AG04449 (cell line): ENCODE measurements at regions not wholly inside any gene's neighbourhood (a gene's known extent, or its start where the extent isn't known, plus 50 kb on each side); places are given as distances from the start of the nearest gene placed in this dataset.

Experiments
- CTCF ChIA-PET: fragments of 350-600 bp; formaldehyde crosslinking; extraction: SDS; loops from one replicate; lab custom pipeline; 2021; ENCODE audit warnings: antibody characterized with exemption; lab: Yijun Ruan, JAX
- POLR2A ChIA-PET: fragments of 400-600, 350-600 bp; formaldehyde crosslinking; extraction: SDS; loops from one replicate; lab custom pipeline; 2020; ENCODE audit warnings: antibody characterized with exemption, inconsistent platforms; lab: Yijun Ruan, JAX
- DNase-seq: peaks from one replicate; pipeline ENCODE4 v3.0.0-alpha.2; 2010; ENCODE audit warnings: low read depth, low spot score
- H3K4me3 ChIP-seq: 2 replicates; pipeline ENCODE4 v1.5.1; 2011; ENCODE audit warnings: low read depth, mild to moderate bottlenecking, control low read depth, low read length
- TF ChIP-seq, protein P1 (sequence below): IDR thresholded peaks from one replicate; pipeline ENCODE4 v1.5.1; 2011; ENCODE audit warnings: mild to moderate bottlenecking, moderate library complexity, low read length, control low read depth, inconsistent platforms; ENCODE audit not compliant: insufficient read depth; ENCODE audit errors: missing control alignments

DNA sequence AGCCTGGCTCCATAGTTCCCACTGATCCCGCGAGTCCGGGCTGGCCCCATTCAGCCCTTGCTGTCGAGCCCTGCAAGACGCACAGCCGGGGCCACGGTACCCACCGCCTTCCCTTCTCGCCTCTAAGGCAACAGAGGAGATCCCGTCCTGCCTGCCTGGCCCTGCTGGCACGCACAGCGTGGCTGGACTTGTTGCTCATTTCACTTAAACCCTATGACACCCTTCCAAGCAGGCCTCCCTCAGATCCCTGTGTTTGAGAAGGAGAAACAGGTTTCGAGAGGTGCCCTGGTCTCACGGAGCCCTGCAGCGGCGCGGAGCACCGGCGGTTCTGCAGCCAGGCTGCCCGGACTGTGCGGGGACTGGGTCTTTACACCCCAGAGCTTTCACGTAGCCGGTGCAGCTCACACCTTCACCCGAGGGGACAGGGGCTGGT lies 1048.4 kb downstream of the BRD1 start:
- CTCF ChIA-PET: no interaction called here
- POLR2A ChIA-PET: no interaction called here
- TF ChIP-seq, protein P1, sequence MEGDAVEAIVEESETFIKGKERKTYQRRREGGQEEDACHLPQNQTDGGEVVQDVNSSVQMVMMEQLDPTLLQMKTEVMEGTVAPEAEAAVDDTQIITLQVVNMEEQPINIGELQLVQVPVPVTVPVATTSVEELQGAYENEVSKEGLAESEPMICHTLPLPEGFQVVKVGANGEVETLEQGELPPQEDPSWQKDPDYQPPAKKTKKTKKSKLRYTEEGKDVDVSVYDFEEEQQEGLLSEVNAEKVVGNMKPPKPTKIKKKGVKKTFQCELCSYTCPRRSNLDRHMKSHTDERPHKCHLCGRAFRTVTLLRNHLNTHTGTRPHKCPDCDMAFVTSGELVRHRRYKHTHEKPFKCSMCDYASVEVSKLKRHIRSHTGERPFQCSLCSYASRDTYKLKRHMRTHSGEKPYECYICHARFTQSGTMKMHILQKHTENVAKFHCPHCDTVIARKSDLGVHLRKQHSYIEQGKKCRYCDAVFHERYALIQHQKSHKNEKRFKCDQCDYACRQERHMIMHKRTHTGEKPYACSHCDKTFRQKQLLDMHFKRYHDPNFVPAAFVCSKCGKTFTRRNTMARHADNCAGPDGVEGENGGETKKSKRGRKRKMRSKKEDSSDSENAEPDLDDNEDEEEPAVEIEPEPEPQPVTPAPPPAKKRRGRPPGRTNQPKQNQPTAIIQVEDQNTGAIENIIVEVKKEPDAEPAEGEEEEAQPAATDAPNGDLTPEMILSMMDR: no peak
- DNase-seq: no peak
- H3K4me3 ChIP-seq: no peak overlapping the region

DNA sequence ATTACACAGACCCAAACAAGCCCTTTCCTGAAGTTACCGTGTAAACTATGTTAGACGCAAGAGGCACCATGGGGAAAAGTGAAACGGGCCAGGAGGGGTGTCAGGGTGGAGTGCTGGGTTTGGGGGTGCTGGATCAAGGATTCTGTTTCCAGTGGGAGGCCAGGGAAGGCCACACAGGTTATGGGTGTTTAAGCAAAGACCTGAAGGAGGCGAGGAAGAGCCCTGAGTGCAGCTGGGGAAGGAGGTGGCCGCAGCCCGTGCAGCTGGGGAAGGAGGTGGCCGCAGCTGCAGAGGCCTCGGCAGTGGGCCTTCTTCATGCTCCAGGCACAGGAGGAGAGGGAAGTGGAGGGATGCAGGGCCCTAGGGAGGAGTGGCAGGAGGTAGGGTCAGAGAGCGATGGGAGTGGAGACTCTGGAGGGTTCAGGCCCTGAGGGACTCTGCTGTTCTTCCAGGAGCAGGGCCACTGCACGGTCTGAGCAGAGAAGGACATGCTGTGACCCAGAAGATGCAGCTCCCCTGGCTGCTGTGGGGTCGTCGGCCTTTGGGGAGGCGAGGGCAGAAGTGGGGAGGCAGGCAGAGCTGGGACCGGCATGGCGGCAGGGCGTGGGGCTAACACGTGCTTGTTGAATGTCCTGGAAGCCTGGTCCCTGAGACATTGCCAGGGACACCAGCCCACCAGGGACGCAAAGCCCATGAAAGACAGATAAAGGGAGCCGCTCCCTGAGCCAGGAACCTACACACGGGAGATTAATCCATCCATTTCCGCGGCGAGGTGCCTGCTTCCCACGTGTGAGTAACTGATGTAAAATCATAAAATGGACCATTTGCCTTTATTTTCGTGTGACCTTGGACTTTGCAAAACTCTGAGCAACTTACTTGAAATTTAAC lies 1049.1 kb downstream of the BRD1 start:
- TF ChIP-seq, protein P1: no peak
- DNase-seq: no peak
- no peak overlapping the region for H3K4me3 ChIP-seq
- POLR2A ChIA-PET: no interaction called here
- CTCF ChIA-PET: no interaction called here

DNA sequence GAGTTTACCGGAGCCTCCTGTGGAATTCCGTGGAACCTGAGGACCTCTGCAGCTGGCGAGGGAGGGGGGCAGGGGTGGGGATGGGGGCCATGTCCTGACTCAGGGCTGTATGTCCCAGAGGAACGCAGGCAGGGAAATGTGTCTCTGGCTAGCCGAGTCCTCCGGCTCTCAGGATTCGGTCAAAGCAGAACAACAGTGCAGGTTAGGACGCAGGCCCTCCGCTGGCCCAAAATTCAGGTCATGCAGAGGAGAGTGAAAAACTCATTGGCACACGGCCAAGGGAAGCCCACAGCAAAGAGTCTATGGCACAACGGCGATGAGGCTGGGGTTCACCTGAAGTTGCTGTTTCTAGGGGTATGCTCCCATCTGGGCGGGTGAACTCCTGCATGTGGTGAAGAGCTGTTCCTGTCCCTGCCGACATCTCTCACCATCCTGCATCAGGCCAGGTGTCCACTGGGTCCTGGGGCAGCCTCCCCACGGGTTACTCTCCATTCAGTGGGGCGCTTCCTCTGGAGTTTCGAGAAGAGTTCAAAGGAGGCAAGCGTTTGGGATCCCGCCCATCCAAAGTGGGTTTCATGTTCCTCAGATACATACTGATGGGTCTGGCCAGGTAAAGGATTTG lies 1055.3 kb downstream of the BRD1 start:
- DNase-seq: no peak
- ChIA-PET CTCF (no interaction called here), POLR2A (no interaction called here)
- H3K4me3 ChIP-seq: no peak overlapping the region
- TF ChIP-seq, protein P1: no peak

DNA sequence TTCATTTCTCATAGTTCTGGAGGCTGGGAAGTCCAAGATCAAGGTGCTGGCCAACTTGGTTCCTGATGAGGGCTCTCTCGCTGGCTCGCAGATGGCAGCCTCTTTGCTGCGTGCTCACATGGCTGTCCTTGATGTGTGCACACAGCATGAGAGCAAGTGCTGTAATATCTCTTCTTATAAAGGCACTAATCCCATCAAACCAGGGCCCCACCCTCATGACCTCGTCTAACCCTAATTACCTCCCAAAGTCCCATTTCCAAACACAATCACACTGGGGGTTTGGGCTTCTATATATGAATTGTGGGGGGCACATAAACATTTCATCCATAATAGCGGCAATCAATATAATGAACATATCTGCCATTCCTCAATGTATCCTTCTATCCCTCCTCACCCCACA lies 1062.1 kb downstream of the BRD1 start:
- TF ChIP-seq, protein P1: no peak
- no peak for DNase-seq
- POLR2A ChIA-PET: no interaction called here
- H3K4me3 ChIP-seq: no peak overlapping the region
- CTCF ChIA-PET: interaction anchor here (1.2 kb wide), 1 partner anchor 8 kb away, joined by 4 read pairs; no protein-coding TSS in a partner anchor

DNA sequence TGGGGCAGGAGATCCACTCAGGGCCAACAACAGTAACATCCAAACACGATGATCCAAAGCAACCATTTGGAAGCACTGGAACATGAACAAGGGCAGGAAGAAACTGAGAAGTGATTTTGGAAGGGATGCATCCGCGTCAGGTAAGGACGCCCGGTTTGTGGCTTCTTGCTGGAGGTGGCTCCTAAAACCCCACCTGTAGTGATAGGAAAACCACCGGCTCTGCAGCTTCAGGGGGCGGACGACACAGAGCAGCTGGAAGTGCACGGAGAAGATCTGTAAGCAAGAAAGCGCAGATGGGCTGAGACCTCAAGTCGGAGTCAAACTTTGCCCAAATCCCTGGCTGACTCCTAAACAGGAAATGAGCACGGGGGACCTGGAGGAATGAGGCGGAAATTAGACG lies 1066.1 kb downstream of the BRD1 start:
- ChIA-PET POLR2A (no interaction called here), CTCF (no interaction called here)
- TF ChIP-seq, protein P1: no peak
- no peak overlapping the region for H3K4me3 ChIP-seq
- no peak for DNase-seq
